Activated naive CD4-positive, alpha-beta T cell treated with anti-CD3 and anti-CD28 coated beads, Interleukin-2, amount 50 U/mL, for 72 hours (primary cell): ENCODE measurements at regions not wholly inside any gene's neighbourhood (a gene's known extent, or its start where the extent isn't known, plus 50 kb on each side); places are given as distances from the start of the nearest gene placed in this dataset.

Experiments
- ATAC-seq, 2 donors: fragments of 150-1000 bp; cut with Tn5 transposase; 2 replicates each; pipeline ENCODE4 v1.10.0; 2021; ENCODE audit warnings: mild to moderate bottlenecking in 2 of 2, moderate library complexity in 2 of 2
- DNase-seq, 2 donors: peaks; one replicate each; pipeline ENCODE4 v3.0.0; 2021 to 2022; ENCODE audit warnings: low spot score in 2 of 2
- H3K27ac Mint-ChIP-seq, 2 donors: one replicate each; pipeline ENCODE4 v1.8.0; 2022; ENCODE audit warnings: mild to moderate bottlenecking in 2 of 2, mixed read lengths in 2 of 2
- H3K36me3 Mint-ChIP-seq, 2 donors: one replicate each; pipeline ENCODE4 v1.8.0; 2022; ENCODE audit warnings: mixed read lengths in 2 of 2
- H3K9me3 Mint-ChIP-seq, 2 donors: one replicate each; pipeline ENCODE4 v1.8.0; 2022; ENCODE audit warnings: mixed read lengths in 2 of 2

- Mint-ChIP-seq H3K9me3 (peaks cover 4 to 14% of the 10 kb centered on the region in 2 donors), H3K36me3 (peaks cover 6 to 11% of the 10 kb centered on the region in 2 donors), H3K27ac (no peak overlapping the region)
- DNase-seq: no peak
- no peak for ATAC-seq
Observed at GRCh38 chrX:2550328-2551020, 49.7 kb upstream of the DHRSX start.
